ENCODE measurements at regions not wholly inside any gene's neighbourhood (a gene's known extent, or its start where the extent isn't known, plus 50 kb on each side); places are given as distances from the start of the nearest gene placed in this dataset.
A peak's percentile ranks its signal among the peaks of the same experiment; 100 is the strongest.

DNA sequence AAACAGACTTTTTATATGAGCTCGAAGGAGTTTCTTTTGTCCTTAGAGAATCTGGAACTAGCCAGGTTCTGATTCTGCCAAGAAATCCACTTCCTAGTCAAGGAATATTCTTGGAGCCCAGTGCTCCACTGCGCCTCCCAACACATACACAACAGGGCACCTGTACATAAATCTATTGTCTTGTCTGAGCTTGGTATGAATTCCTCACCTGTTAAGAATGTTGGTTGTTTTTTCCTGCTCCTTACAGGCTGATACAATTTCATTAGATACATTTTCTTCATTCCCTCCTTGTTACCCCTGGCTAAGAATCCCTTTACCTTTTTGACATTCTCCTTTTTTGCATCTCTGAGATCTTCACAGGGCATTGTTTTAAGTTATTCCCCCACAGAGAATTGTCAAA, 56.0 kb upstream of the FZD7 start:
- TF ChIP-seq, protein P1, sequence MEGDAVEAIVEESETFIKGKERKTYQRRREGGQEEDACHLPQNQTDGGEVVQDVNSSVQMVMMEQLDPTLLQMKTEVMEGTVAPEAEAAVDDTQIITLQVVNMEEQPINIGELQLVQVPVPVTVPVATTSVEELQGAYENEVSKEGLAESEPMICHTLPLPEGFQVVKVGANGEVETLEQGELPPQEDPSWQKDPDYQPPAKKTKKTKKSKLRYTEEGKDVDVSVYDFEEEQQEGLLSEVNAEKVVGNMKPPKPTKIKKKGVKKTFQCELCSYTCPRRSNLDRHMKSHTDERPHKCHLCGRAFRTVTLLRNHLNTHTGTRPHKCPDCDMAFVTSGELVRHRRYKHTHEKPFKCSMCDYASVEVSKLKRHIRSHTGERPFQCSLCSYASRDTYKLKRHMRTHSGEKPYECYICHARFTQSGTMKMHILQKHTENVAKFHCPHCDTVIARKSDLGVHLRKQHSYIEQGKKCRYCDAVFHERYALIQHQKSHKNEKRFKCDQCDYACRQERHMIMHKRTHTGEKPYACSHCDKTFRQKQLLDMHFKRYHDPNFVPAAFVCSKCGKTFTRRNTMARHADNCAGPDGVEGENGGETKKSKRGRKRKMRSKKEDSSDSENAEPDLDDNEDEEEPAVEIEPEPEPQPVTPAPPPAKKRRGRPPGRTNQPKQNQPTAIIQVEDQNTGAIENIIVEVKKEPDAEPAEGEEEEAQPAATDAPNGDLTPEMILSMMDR (IDR thresholded peaks at IDR 0.05; ENCODE audit: insufficient read depth, low read depth, low read length, missing control alignments): no peak
- no peak for DNase-seq (ENCODE audit: low read depth)
- no peak overlapping the region for H3K4me3 ChIP-seq (ENCODE audit: low read depth, low read length)

DNA sequence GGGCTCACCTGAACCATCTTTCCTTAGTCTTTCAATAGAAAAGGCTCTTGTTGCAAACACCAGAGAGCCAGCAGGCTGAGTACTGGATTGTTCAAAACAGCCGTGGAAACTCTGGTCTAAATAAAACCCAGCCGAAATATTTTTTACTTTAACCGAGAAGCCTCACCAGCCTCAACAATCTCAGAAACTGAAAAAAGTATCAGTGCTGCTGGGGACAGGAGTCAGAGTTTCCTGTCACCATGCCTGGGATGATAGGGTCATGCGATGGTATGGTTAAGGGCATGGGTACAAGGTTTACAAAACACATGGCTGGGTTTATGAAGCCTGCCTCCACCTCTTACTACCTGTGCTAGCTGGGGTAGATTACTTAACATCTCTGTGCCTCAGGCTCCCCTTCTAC, 55.3 kb upstream of the FZD7 start:
- TF ChIP-seq, protein P1 (IDR thresholded peaks at IDR 0.05; ENCODE audit: insufficient read depth, low read depth, low read length, missing control alignments): no peak
- no peak overlapping the region for H3K4me3 ChIP-seq (ENCODE audit: low read depth, low read length)
- DNase-seq (ENCODE audit: low read depth): peak; percentile 76

DNA sequence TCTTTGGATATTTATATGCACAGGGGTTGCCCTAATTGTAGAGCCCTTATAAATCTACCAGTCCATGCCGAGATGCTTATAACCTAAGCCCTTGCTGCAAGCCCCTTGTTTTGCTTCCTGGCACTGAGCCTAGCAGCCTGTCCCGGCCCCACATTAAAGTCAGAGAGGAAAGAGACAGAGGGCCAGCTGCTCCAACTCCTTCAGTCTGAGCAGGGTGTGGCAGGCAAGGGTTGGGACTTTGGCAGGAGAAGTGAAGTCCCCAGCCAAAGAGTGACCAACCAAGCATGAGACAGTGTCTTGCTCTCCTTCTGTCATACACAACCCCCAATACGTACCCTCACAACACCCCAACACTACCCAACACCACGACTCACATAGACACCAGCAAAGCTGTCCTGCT, 54.7 kb upstream of the FZD7 start:
- H3K4me3 ChIP-seq (ENCODE audit: low read depth, low read length): no peak overlapping the region
- DNase-seq (ENCODE audit: low read depth): no peak
- TF ChIP-seq, protein P1 (IDR thresholded peaks at IDR 0.05; ENCODE audit: insufficient read depth, low read depth, low read length, missing control alignments): no peak

DNA sequence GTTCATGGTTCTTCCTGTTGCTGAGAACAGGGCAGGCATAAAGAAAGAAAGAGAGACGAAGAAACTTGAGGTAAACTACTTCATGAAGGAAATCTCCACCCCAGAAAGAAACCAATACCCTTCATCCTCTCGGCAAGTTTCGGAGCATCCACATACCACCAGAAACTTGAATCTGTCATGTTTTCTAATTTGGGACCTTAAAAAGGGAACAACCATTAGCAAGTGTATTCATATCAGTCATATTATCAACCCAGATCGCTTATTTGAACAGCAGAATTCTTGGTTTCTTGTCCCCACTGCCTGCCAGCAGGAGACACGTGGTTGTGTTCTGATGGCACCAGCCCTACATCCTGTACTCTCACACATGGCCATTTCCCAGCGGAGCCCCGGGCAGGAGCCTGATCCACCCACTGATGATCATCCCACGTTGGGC, 53.2 kb upstream of the FZD7 start:
- peak; percentile 89 for DNase-seq (ENCODE audit: low read depth)
- peak overlapping the region; percentile 3; the same call in 1 of the 2 replicates for H3K4me3 ChIP-seq (ENCODE audit: low read depth, low read length)
- TF ChIP-seq, protein P1 (IDR thresholded peaks at IDR 0.05; ENCODE audit: insufficient read depth, low read depth, low read length, missing control alignments): no peak

DNA sequence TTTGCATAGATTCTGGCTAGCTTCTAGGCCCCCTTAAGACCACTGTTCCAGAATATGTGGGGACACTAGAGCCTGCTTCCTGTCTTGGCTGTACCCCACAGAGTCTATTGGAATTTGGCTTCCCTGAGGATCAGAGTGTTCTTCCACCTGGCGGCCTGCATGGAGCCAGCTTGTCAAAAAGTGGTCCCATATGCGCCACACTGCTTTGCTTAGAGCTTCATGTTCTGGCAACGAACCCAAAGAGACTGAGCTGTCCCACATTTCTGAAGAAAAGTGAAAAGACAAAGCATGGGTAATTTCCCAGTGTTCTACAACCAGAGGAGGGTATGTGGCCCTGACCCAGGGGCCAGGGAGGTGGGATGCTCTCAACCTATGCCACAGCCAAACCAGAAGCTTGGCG, 52.7 kb upstream of the FZD7 start:
- DNase-seq (ENCODE audit: low read depth): no peak
- no peak overlapping the region for H3K4me3 ChIP-seq (ENCODE audit: low read depth, low read length)
- TF ChIP-seq, protein P1 (IDR thresholded peaks at IDR 0.05; ENCODE audit: insufficient read depth, low read depth, low read length, missing control alignments): no peak

DNA sequence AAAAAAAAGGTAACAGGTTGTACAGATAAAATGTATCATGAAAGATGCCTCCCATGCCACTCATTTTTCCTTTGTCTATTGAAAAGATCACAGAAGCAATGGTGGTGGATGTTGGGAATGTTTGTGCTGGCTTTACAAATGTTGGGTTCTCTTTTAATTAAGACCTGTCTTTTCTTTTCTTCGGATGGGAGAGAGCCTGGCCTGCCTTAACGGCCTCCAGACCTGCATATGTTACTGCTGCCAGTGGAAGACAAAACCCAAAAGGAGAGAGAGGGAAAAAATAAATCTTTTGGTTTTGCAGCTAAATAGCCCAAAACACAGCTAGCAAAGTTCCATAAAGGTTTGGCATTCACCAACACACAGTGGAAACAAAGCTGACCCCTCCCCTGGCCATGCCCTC, 50.5 kb upstream of the FZD7 start:
- no peak overlapping the region for H3K4me3 ChIP-seq (ENCODE audit: low read depth, low read length)
- TF ChIP-seq, protein P1 (IDR thresholded peaks at IDR 0.05; ENCODE audit: insufficient read depth, low read depth, low read length, missing control alignments): no peak
- DNase-seq (ENCODE audit: low read depth): no peak

DNA sequence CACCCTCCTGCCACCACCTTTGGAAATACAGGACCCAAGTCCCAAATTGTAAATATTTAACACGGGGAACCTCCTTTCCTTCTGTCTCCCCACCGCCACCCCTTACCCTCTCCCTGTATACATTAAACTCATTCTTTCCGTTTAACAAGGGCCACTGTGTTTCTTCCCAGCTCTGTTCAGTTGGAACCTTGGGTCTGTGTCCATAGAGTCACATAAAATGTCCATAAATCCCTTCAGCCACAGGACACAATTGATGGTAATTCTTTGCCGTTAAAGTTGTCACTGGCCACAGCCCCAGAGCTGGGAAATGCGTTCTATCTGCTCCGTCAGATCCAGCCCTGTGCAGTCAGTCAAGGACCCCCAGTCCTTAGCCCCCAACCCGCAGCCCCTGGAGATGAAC, 49.9 kb upstream of the FZD7 start:
- DNase-seq (ENCODE audit: low read depth): no peak
- TF ChIP-seq, protein P1 (IDR thresholded peaks at IDR 0.05; ENCODE audit: insufficient read depth, low read depth, low read length, missing control alignments): no peak

More for the DNA sequence above, 49.9 kb upstream of the FZD7 start:
- H3K4me3 ChIP-seq (ENCODE audit: low read depth, low read length): no peak overlapping the region
